Endothelial cell of umbilical vein (primary cell): ENCODE measurements at regions not wholly inside any gene's neighbourhood (a gene's known extent, or its start where the extent isn't known, plus 50 kb on each side); places are given as distances from the start of the nearest gene placed in this dataset.

Source experiments
- BruUV-seq: library from RNA; stranded (reverse); fragments of 400-500 nt; replicated peaks from 2 replicates; lab custom pipeline; 2021; lab: Mats Ljungman, UMichigan
- CTCF ChIA-PET: fragments of 300-600, 350-600 bp; sonication (Branson Sonifier 250); formaldehyde crosslinking; loops from one replicate; lab custom pipeline; 2021; ENCODE audit warnings: antibody characterized with exemption, inconsistent platforms; lab: Charles Lee
- POLR2A ChIA-PET: fragments of 300-600, 350-600 bp; sonication (Branson Sonifier 250); formaldehyde crosslinking; loops from one replicate; lab custom pipeline; 2021; ENCODE audit warnings: antibody characterized with exemption, inconsistent platforms; lab: Charles Lee
- DNase-seq: peaks from one replicate; pipeline ENCODE4 v3.0.0-alpha.2; 2011; ENCODE audit warnings: low read depth, low spot score
- FAIRE-seq: peaks from 2 replicates; lab custom pipeline; 2011; peaks lifted over from hg19 to GRCh38; lab: Jason Lieb, UNC
- H2AFZ ChIP-seq: 2 replicates; pipeline ENCODE4 v1.6.0; 2012; ENCODE audit warnings: low read depth, low read length, control low read depth, inconsistent platforms
- H3K27ac ChIP-seq: 2 replicates; pipeline ENCODE4 v1.5.1; 2011; ENCODE audit warnings: low read depth, mild to moderate bottlenecking, control low read depth, low read length, moderate library complexity; ENCODE audit not compliant: insufficient read depth
- H3K27me3 ChIP-seq, 2 experiments: 2 replicates each; pipeline versions ENCODE4 v1.6.0 to v1.6.1; 2011; ENCODE audit warnings: low read length in 2 of 2, mixed read lengths in 1 of 2; ENCODE audit not compliant: control insufficient read depth in 2 of 2, insufficient read depth in 2 of 2
- H3K36me3 ChIP-seq, 2 experiments: 2 replicates in 1 of 2; 3 replicates in 1 of 2; pipeline ENCODE4 v1.5.1; 2011; ENCODE audit warnings: low read length in 2 of 2, mild to moderate bottlenecking in 1 of 2, moderate library complexity in 1 of 2; ENCODE audit not compliant: control insufficient read depth in 2 of 2, insufficient read depth in 2 of 2; ENCODE audit errors: extremely low read depth in 1 of 2
- H3K4me1 ChIP-seq: 3 replicates; pipeline ENCODE4 v1.5.1; 2011; ENCODE audit warnings: mild to moderate bottlenecking, low read length; ENCODE audit not compliant: control insufficient read depth, insufficient read depth; ENCODE audit errors: extremely low read depth
- H3K4me2 ChIP-seq: 2 replicates; pipeline ENCODE4 v1.6.1; 2011; ENCODE audit warnings: low read length, control low read depth, mixed read lengths; ENCODE audit not compliant: insufficient read depth
- H3K4me3 ChIP-seq, 3 experiments: fragments of 200-600 bp in 1 of 3; sonication (generic), shearing (Covaris generic) in 1 of 3; replicated peaks in 1 of 3; 2 replicates each; pipeline ENCODE4 v1.5.1; 2011 to 2016; ENCODE audit warnings: control low read depth in 3 of 3, low read length in 3 of 3, mild to moderate bottlenecking in 2 of 3, inconsistent platforms in 1 of 3, low read depth in 1 of 3, moderate library complexity in 1 of 3; ENCODE audit not compliant: insufficient read depth in 1 of 3
- H3K79me2 ChIP-seq: 2 replicates; pipeline ENCODE4 v1.6.0; 2012; ENCODE audit warnings: low read length, inconsistent platforms; ENCODE audit not compliant: control insufficient read depth, insufficient read depth
- H3K9ac ChIP-seq: replicated peaks from 2 replicates; pipeline ENCODE3; 2011; ENCODE audit warnings: low read length, control low read depth; ENCODE audit not compliant: insufficient read depth; ENCODE audit errors: extremely low read depth
- H3K9me1 ChIP-seq: replicated peaks from 3 replicates; pipeline ENCODE4 v1.6.0; 2011; ENCODE audit warnings: mild to moderate bottlenecking, low read length; ENCODE audit not compliant: control insufficient read depth, insufficient read depth; ENCODE audit errors: extremely low read depth
- H3K9me3 ChIP-seq: replicated peaks from 2 replicates; pipeline ENCODE4 v1.5.1; 2012; ENCODE audit warnings: low read length, inconsistent platforms; ENCODE audit not compliant: control insufficient read depth, insufficient read depth
- H4K20me1 ChIP-seq: replicated peaks from 2 replicates; pipeline ENCODE3; 2011; ENCODE audit warnings: mild to moderate bottlenecking, low read length; ENCODE audit not compliant: control insufficient read depth, insufficient read depth; ENCODE audit errors: extremely low read depth
- EZH2 ChIP-seq: IDR thresholded peaks from 2 replicates; pipeline ENCODE4 v1.6.1; 2012; ENCODE audit warnings: borderline replicate concordance, low read depth, mild to moderate bottlenecking, moderate library complexity, low read length, inconsistent platforms; ENCODE audit not compliant: severe bottlenecking
- FOS ChIP-seq: IDR thresholded peaks from 2 replicates; pipeline ENCODE4 v1.6.1; 2011; ENCODE audit warnings: mild to moderate bottlenecking, low read length, moderate library complexity, borderline replicate concordance; ENCODE audit not compliant: insufficient read depth
- GATA2 ChIP-seq: IDR thresholded peaks from 2 replicates; pipeline ENCODE4 v1.7.0; 2011; ENCODE audit warnings: low read depth, mild to moderate bottlenecking, moderate library complexity, mixed read lengths, low read length; ENCODE audit not compliant: insufficient read length, insufficient read depth
- JUN ChIP-seq: IDR thresholded peaks from 2 replicates; pipeline ENCODE4 v1.6.1; 2011; ENCODE audit warnings: borderline replicate concordance, low read depth; ENCODE audit not compliant: insufficient read length, insufficient read depth
- MAX ChIP-seq: IDR thresholded peaks from 2 replicates; pipeline ENCODE4 v1.6.1; 2011; ENCODE audit not compliant: insufficient read depth, insufficient read length
- MYC ChIP-seq: IDR thresholded peaks from one replicate; pipeline ENCODE4 v1.6.1; 2011; ENCODE audit warnings: mild to moderate bottlenecking, low read depth, low read length
- POLR2A ChIP-seq: IDR thresholded peaks from 2 replicates; pipeline ENCODE4 v1.6.1; 2012; ENCODE audit warnings: low read depth, mild to moderate bottlenecking, control low read depth, low read length
- POLR2AphosphoS5 ChIP-seq: IDR thresholded peaks from 2 replicates; pipeline ENCODE4 v1.6.1; 2012; ENCODE audit warnings: low read depth, mild to moderate bottlenecking, control low read depth, low read length, moderate library complexity; ENCODE audit not compliant: insufficient read depth
- dilution Hi-C: fragments of 300-500 bp; cut with MboI; formaldehyde crosslinking; loops from one replicate; pipeline ENCODE4 v1.15.0; 2019; ENCODE audit warnings: low sequenced_read_pairs; ENCODE audit not compliant: extremely low pct_ligation_motif_present
- intact Hi-C: fragments of 100-400 bp; cut with micrococcal nuclease; formaldehyde crosslinking; loops from one replicate; pipeline ENCODE4 v1.10.0; 2022
- TF ChIP-seq, protein P1 (sequence below), 2 donors: IDR thresholded peaks; 1 replicate in 1 of 2; 2 replicates in 1 of 2; pipeline ENCODE4 v1.5.1; 2011; ENCODE audit warnings: low read length in 2 of 2, mild to moderate bottlenecking in 2 of 2, moderate library complexity in 2 of 2, control low read depth in 1 of 2, inconsistent platforms in 1 of 2, low read depth in 1 of 2; ENCODE audit not compliant: insufficient read depth in 1 of 2; ENCODE audit errors: extremely low read depth in 1 of 2

DNA sequence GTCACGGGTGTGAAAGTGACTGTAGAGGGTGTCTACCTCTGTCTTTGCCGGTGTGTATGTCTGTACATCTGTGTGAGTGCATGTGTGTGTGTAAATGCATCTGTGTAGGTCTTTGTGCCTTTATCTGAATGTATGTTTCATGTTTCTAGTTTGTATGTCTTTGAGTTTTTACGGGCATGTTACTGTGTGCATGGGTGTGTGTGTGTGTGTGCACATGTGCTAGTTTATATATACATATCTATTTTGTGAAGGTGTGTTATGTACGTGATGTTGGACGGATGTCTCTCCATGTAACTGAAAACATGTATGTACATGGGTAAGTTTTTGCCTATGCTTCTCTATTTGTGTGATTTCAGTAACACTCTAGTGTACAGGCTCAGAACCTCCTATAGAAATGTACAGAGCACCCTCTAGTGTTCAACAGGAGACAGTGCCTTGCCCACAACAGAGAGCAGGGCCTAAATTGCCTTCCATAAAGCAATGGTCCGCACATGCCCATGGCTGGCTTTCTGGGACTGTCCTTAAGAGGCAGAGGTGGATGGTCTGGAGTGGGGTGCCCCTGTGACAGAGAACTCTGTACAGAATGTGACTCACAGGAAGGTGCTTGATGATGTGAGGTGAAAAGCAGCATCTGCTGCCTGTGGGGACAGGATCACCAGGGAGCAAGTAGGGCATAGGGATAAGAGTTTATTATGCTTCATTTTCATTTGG is 343.5 kb downstream of the RAPGEF2 start:
- Histone ChIP-seq H4K20me1 (no peaks in the 10 kb centered on the region), H3K9me3 (no peaks in the 10 kb centered on the region), H3K79me2 (no peaks in the 10 kb centered on the region), H2AFZ (peak overlapping the region; percentile 57), H3K4me1 (no peaks in the 10 kb centered on the region), H3K27me3 (no peaks in the 10 kb centered on the region), H3K4me3 (no peak overlapping the region), H3K36me3 (no peaks in the 10 kb centered on the region), H3K4me2 (no peak overlapping the region), H3K9ac (no peak overlapping the region), H3K27ac (no peak overlapping the region), H3K9me1 (no peaks in the 10 kb centered on the region)
- intact Hi-C loops (loop anchor here (1.0 to 10.0 kb wide), 11 partner anchors 56 to 1192 kb away; partner anchors contain the start of gene ETFDH), dilution Hi-C loops (no loop called here)
- no TSS peak for BruUV-seq
- ChIA-PET CTCF (no interaction called here), POLR2A (no interaction called here)
- peak; percentile 94 for FAIRE-seq
- TF ChIP-seq, protein P1, sequence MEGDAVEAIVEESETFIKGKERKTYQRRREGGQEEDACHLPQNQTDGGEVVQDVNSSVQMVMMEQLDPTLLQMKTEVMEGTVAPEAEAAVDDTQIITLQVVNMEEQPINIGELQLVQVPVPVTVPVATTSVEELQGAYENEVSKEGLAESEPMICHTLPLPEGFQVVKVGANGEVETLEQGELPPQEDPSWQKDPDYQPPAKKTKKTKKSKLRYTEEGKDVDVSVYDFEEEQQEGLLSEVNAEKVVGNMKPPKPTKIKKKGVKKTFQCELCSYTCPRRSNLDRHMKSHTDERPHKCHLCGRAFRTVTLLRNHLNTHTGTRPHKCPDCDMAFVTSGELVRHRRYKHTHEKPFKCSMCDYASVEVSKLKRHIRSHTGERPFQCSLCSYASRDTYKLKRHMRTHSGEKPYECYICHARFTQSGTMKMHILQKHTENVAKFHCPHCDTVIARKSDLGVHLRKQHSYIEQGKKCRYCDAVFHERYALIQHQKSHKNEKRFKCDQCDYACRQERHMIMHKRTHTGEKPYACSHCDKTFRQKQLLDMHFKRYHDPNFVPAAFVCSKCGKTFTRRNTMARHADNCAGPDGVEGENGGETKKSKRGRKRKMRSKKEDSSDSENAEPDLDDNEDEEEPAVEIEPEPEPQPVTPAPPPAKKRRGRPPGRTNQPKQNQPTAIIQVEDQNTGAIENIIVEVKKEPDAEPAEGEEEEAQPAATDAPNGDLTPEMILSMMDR (IDR thresholded peaks at IDR 0.05; ENCODE audit: extremely low read depth in 1 of 2, insufficient read depth in 1 of 2, low read depth in 1 of 2, low read length in 2 of 2): peak; percentile 78 to 81
- no peak for TF ChIP-seq EZH2
- peak; percentile 76 for DNase-seq

- Histone ChIP-seq H3K9ac (no peak overlapping the region), H3K4me1 (no peaks in the 10 kb centered on the region), H3K36me3 (no peaks in the 10 kb centered on the region), H4K20me1 (no peaks in the 10 kb centered on the region), H3K27ac (no peak overlapping the region), H3K9me3 (no peaks in the 10 kb centered on the region), H3K9me1 (no peaks in the 10 kb centered on the region), H3K27me3 (no peaks in the 10 kb centered on the region), H3K79me2 (no peaks in the 10 kb centered on the region), H3K4me2 (no peak overlapping the region), H3K4me3 (no peak overlapping the region), H2AFZ (no peak overlapping the region)
- POLR2A ChIA-PET: no interaction called here
- BruUV-seq: no TSS peak
- CTCF ChIA-PET: no interaction called here
- intact Hi-C loops: loop anchor here (2.0 to 10.0 kb wide), 6 partner anchors 56 to 1192 kb away; partner anchors contain the start of gene ETFDH
- no peak for FAIRE-seq
- DNase-seq: no peak
- dilution Hi-C loops: no loop called here
- TF ChIP-seq MYC (no peak), POLR2AphosphoS5 (no peak), POLR2A (no peak), GATA2 (no peak), JUN (no peak), EZH2 (no peak), FOS (no peak), MAX (no peak)
- TF ChIP-seq, protein P1 (IDR thresholded peaks at IDR 0.05; ENCODE audit: extremely low read depth in 1 of 2, insufficient read depth in 1 of 2, low read depth in 1 of 2, low read length in 2 of 2): no peak
Measured at GRCh38 chr4:159447296-159447695, 344.4 kb downstream of the RAPGEF2 start.
